Right lobe of liver (tissue), 6 donors: ENCODE measurements at regions not wholly inside any gene's neighbourhood (a gene's known extent, or its start where the extent isn't known, plus 50 kb on each side); places are given as distances from the start of the nearest gene placed in this dataset.

Experiments
- ATAC-seq, 4 donors: fragments of 200-7000 bp; cut with Tn5 transposase; one replicate each; pipeline ENCODE4 v1.9.1; 2020; ENCODE audit warnings: mild to moderate bottlenecking in 4 of 4, moderate library complexity in 4 of 4
- DNase-seq, 3 donors: peaks; one replicate each; pipeline ENCODE4 v3.0.0-alpha.2; 2020
- H3K27ac ChIP-seq, 3 donors: fragments of 200-600 bp; one replicate each; pipeline ENCODE4 v1.8.0; 2022
- H3K27me3 ChIP-seq, 2 donors: fragments of 200-600 bp; one replicate each; pipeline ENCODE4 v1.8.0; 2022
- H3K36me3 ChIP-seq, 4 donors: fragments of 200-600 bp; sonication (generic) in 1 of 4; one replicate each; pipeline versions ENCODE4 v1.5.1 to v1.8.0; 2017 to 2022; ENCODE audit warnings: control low read depth in 1 of 4
- H3K4me1 ChIP-seq, 4 donors: fragments of 200-600 bp; sonication (generic) in 1 of 4; one replicate each; pipeline versions ENCODE4 v1.5.1 to v1.8.0; 2017 to 2022; ENCODE audit warnings: control low read depth in 1 of 4
- H3K4me3 ChIP-seq, 3 donors: fragments of 200-600 bp; one replicate each; pipeline ENCODE4 v1.8.0; 2022
- H3K9me3 ChIP-seq, 4 donors: fragments of 200-600 bp; sonication (generic) in 1 of 4; one replicate each; pipeline versions ENCODE4 v1.5.1 to v1.8.0; 2017 to 2022; ENCODE audit warnings: control low read depth in 1 of 4
- POLR2A ChIP-seq: fragments of 450-650 bp; IDR thresholded peaks from one replicate; pipeline ENCODE4 v1.6.1; 2017; ENCODE audit warnings: antibody characterized with exemption, mild to moderate bottlenecking
- WGBS: methylation state at CpG from one replicate; pipeline ENCODE4 v1.1.6; 2018; ENCODE audit warnings: low coverage, low lambda C conversion rate; ENCODE audit not compliant: insufficient coverage; ENCODE audit errors: missing lambda C conversion rate; 5-methylcytosine and 5-hydroxymethylcytosine counted together
- intact Hi-C, 2 donors: fragments of 100-400 bp; cut with DNase I; formaldehyde crosslinking; loops; one replicate each; pipeline versions ENCODE4 v1.11.2 to v1.14.1; 2022
- TF ChIP-seq, protein P1 (sequence below), 4 donors: fragments of 200-600 bp in 3 of 4; fragments of 450-650 bp in 1 of 4; IDR thresholded peaks; one replicate each; pipeline versions ENCODE4 v1.5.1 to v1.8.0; 2016 to 2022; ENCODE audit warnings: antibody characterized with exemption in 4 of 4, mild to moderate bottlenecking in 2 of 4
- donor health status: DM: no; HTN: yes; CAD: no.
- donor health status: DM: no; HTN: no; CAD: no.
- donor health status: DM: no; HTN: no; CAD: no.
- donor health status: DM: no; HTN: yes; CAD: no.
- donor health status: DM: no; HTN: yes; CAD: no.

DNA sequence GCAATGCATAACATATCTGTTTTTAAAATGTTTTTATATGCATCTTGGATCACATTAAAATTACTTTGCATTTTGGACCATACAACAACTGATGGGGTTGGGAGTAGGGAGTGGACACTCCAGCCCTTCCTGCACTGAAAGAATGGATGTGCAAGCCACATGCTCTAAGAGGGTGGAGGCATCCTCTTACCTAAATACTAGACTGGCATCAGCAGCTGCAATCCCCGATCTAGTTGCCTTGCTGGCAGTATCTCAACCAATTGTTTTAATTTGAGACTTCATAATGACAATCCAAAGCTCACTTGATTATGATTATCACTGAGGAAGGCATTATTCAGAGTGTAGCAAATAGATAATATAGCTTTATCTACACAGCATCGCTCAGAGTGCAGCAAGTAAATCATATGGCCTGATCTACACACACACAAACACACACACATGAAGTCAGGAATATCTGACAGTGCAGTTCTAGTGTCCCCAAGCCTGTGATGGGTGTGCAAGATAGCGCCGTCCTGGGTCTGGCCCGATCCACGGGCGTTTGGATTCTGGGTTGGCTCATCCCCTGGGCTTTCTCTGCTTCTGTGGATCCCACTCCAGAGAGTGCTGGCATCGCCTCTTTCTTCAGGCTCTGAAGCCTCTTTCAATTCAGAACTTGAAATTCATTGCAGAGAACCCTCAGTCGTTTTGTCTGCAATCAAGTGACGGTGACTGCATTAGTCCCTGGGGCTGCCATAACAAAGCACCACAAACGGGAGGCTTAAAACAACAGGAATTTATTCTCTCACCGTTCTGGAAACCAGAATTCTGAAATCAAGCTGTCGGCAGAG is 181.3 kb downstream of the ETS2 start:
- no peak for DNase-seq
- Histone ChIP-seq H3K27me3 (no peaks in the 10 kb centered on the region), H3K36me3 (no peaks in the 10 kb centered on the region), H3K27ac (peak overlapping the region in 1 of 3 donors; percentile 20), H3K4me3 (no peak overlapping the region), H3K4me1 (peaks cover 0 to 16% (median 0%) of the 10 kb centered on the region in 4 donors), H3K9me3 (no peaks in the 10 kb centered on the region)
- no peak for TF ChIP-seq POLR2A
- TF ChIP-seq, protein P1, sequence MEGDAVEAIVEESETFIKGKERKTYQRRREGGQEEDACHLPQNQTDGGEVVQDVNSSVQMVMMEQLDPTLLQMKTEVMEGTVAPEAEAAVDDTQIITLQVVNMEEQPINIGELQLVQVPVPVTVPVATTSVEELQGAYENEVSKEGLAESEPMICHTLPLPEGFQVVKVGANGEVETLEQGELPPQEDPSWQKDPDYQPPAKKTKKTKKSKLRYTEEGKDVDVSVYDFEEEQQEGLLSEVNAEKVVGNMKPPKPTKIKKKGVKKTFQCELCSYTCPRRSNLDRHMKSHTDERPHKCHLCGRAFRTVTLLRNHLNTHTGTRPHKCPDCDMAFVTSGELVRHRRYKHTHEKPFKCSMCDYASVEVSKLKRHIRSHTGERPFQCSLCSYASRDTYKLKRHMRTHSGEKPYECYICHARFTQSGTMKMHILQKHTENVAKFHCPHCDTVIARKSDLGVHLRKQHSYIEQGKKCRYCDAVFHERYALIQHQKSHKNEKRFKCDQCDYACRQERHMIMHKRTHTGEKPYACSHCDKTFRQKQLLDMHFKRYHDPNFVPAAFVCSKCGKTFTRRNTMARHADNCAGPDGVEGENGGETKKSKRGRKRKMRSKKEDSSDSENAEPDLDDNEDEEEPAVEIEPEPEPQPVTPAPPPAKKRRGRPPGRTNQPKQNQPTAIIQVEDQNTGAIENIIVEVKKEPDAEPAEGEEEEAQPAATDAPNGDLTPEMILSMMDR (IDR thresholded peaks at IDR 0.05): no peak
- ATAC-seq: no peak
- intact Hi-C loops: no loop called here
- WGBS: 69% methylated on average over 7 of the region's 13 CpGs

DNA sequence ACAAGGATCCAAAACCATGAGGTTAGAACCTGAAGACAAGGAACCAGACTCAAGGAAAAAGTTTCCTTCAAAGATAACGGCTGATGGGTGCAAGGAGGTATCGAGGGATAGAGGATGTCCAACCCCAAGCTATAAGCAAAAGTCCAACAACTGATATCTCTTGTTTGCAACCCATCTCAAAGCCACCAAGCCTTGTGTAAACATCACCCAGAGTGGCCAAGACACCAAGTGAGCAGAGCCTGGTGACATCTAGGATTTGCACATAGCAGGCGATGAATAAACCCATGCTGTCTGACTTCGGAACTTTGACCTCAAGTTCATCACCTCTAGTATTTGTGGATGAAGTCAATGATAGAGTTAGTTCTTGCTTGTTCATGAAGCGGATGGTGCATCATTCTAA is 180.7 kb downstream of the ETS2 start:
- ATAC-seq: peak in 1 of 4 donors; percentile 28
- no peak overlapping the region for H3K27ac ChIP-seq
- no peak for TF ChIP-seq POLR2A
- TF ChIP-seq, protein P1 (IDR thresholded peaks at IDR 0.05): no peak

GRCh38 chr21:38985568-38986378 is 180.0 kb downstream of the ETS2 start:
- Histone ChIP-seq H3K9me3 (no peaks in the 10 kb centered on the region), H3K4me3 (no peak overlapping the region), H3K27ac (no peak overlapping the region), H3K27me3 (no peaks in the 10 kb centered on the region), H3K4me1 (peaks cover 0 to 16% (median 0%) of the 10 kb centered on the region in 4 donors), H3K36me3 (no peaks in the 10 kb centered on the region)
- TF ChIP-seq POLR2A: no peak
- TF ChIP-seq, protein P1 (IDR thresholded peaks at IDR 0.05): no peak
- DNase-seq: peak in 1 of 3 donors; percentile 41
- intact Hi-C loops: no loop called here
- ATAC-seq: peak; percentile 36 to 48 (median 42)
- 53% methylated on average over 12 of the region's 18 CpGs for WGBS

More for the DNA sequence above, 180.7 kb downstream of the ETS2 start:
- DNase-seq: no peak
- no peaks in the 10 kb centered on the region for H3K36me3 ChIP-seq
- no peak overlapping the region for H3K4me3 ChIP-seq
- intact Hi-C loops: no loop called here
- H3K9me3 ChIP-seq: no peaks in the 10 kb centered on the region
- H3K27me3 ChIP-seq: no peaks in the 10 kb centered on the region
- WGBS: 67% methylated on average over 5 of the region's 5 CpGs
- peaks cover 0 to 16% (median 0%) of the 10 kb centered on the region in 4 donors for H3K4me1 ChIP-seq

GRCh38 chr21:38984982-38985567 is 179.3 kb downstream of the ETS2 start:
- Histone ChIP-seq H3K27ac (peak overlapping the region in 1 of 3 donors; percentile 23), H3K27me3 (no peaks in the 10 kb centered on the region), H3K4me3 (no peak overlapping the region), H3K9me3 (no peaks in the 10 kb centered on the region), H3K4me1 (peaks cover 0 to 12% (median 0%) of the 10 kb centered on the region in 4 donors), H3K36me3 (no peaks in the 10 kb centered on the region)
- DNase-seq: no peak
- ATAC-seq: peak; percentile 8 to 53 (median 35)
- intact Hi-C loops: no loop called here
- WGBS: 29% methylated on average over 10 of the region's 11 CpGs
- TF ChIP-seq POLR2A: no peak
- TF ChIP-seq, protein P1 (IDR thresholded peaks at IDR 0.05): no peak
